KOPT-K1 (cell line): ENCODE measurements at regions not wholly inside any gene's neighbourhood (a gene's known extent, or its start where the extent isn't known, plus 50 kb on each side); places are given as distances from the start of the nearest gene placed in this dataset.

Experiments used
- H3K27ac ChIP-seq: fragments of 200-600 bp; sonication (generic); 2 replicates; pipeline ENCODE4 v1.5.1; 2016; ENCODE audit warnings: antibody characterized with exemption, mild to moderate bottlenecking, low read depth, low read length; ENCODE audit not compliant: poor library complexity, severe bottlenecking
- H3K36me3 ChIP-seq: fragments of 200-600 bp; sonication (generic); 2 replicates; pipeline ENCODE4 v1.5.1; 2017; ENCODE audit warnings: antibody characterized with exemption, mild to moderate bottlenecking, low read length, moderate library complexity; ENCODE audit not compliant: insufficient read depth
- H3K9me3 ChIP-seq: fragments of 200-600 bp; sonication (generic); 2 replicates; pipeline ENCODE4 v1.5.1; 2017; ENCODE audit warnings: antibody characterized with exemption, low read length, mild to moderate bottlenecking; ENCODE audit not compliant: insufficient read depth, poor library complexity, severe bottlenecking

- H3K36me3 ChIP-seq: no peaks in the 10 kb centered on the region
- H3K27ac ChIP-seq: no peak overlapping the region
- no peaks in the 10 kb centered on the region for H3K9me3 ChIP-seq
Observed at GRCh38 chr11:104531894-104532293, 366.4 kb downstream of the CASP12 start.

- H3K27ac ChIP-seq: no peak overlapping the region
- no peaks in the 10 kb centered on the region for H3K9me3 ChIP-seq
- H3K36me3 ChIP-seq: no peaks in the 10 kb centered on the region
Observed at GRCh38 chr11:104531075-104531474, 367.1 kb upstream of the PDGFD start.

GRCh38 chr11:104529906-104530305, 366.0 kb upstream of the PDGFD start:
- Histone ChIP-seq H3K9me3 (no peaks in the 10 kb centered on the region), H3K36me3 (no peaks in the 10 kb centered on the region), H3K27ac (no peak overlapping the region)

GRCh38 chr11:104529213-104529612, 365.3 kb upstream of the PDGFD start:
- no peaks in the 10 kb centered on the region for H3K9me3 ChIP-seq
- no peak overlapping the region for H3K27ac ChIP-seq
- H3K36me3 ChIP-seq: no peaks in the 10 kb centered on the region

- H3K36me3 ChIP-seq: no peaks in the 10 kb centered on the region
- H3K27ac ChIP-seq: no peak overlapping the region
- no peaks in the 10 kb centered on the region for H3K9me3 ChIP-seq
Observed at GRCh38 chr11:104526006-104526405, 362.1 kb upstream of the PDGFD start.

GRCh38 chr11:104525416-104525815, 361.5 kb upstream of the PDGFD start:
- Histone ChIP-seq H3K36me3 (no peaks in the 10 kb centered on the region), H3K9me3 (no peaks in the 10 kb centered on the region), H3K27ac (no peak overlapping the region)

- Histone ChIP-seq H3K36me3 (no peaks in the 10 kb centered on the region), H3K27ac (no peak overlapping the region), H3K9me3 (no peaks in the 10 kb centered on the region)
Observed at GRCh38 chr11:104524254-104524653, 360.3 kb upstream of the PDGFD start.

GRCh38 chr11:104523611-104524010, 359.7 kb upstream of the PDGFD start:
- H3K36me3 ChIP-seq: no peaks in the 10 kb centered on the region
- H3K9me3 ChIP-seq: no peaks in the 10 kb centered on the region
- no peak overlapping the region for H3K27ac ChIP-seq

GRCh38 chr11:104522650-104523049, 358.7 kb upstream of the PDGFD start:
- Histone ChIP-seq H3K36me3 (no peaks in the 10 kb centered on the region), H3K27ac (no peak overlapping the region), H3K9me3 (no peaks in the 10 kb centered on the region)

GRCh38 chr11:104522123-104522522, 358.2 kb upstream of the PDGFD start:
- no peaks in the 10 kb centered on the region for H3K9me3 ChIP-seq
- H3K27ac ChIP-seq: no peak overlapping the region
- no peaks in the 10 kb centered on the region for H3K36me3 ChIP-seq

GRCh38 chr11:104510169-104510568, 346.2 kb upstream of the PDGFD start:
- H3K9me3 ChIP-seq: no peaks in the 10 kb centered on the region
- no peaks in the 10 kb centered on the region for H3K36me3 ChIP-seq
- H3K27ac ChIP-seq: no peak overlapping the region

- H3K36me3 ChIP-seq: no peaks in the 10 kb centered on the region
- H3K9me3 ChIP-seq: peaks cover 32% of the 10 kb centered on the region
- no peak overlapping the region for H3K27ac ChIP-seq
Observed at GRCh38 chr11:104490182-104490581, 326.2 kb upstream of the PDGFD start.

- H3K9me3 ChIP-seq: peaks cover 32% of the 10 kb centered on the region
- H3K36me3 ChIP-seq: no peaks in the 10 kb centered on the region
Observed at GRCh38 chr11:104488561-104488960, 324.6 kb upstream of the PDGFD start.

GRCh38 chr11:104487046-104487806, 323.3 kb upstream of the PDGFD start:
- Histone ChIP-seq H3K36me3 (no peaks in the 10 kb centered on the region), H3K27ac (no peak overlapping the region), H3K9me3 (peaks cover 26% of the 10 kb centered on the region)

More at GRCh38 chr11:104488561-104488960, 324.6 kb upstream of the PDGFD start:
- H3K27ac ChIP-seq: no peak overlapping the region

GRCh38 chr11:104484804-104485554, 321.0 kb upstream of the PDGFD start:
- Histone ChIP-seq H3K27ac (no peak overlapping the region), H3K36me3 (no peaks in the 10 kb centered on the region), H3K9me3 (peaks cover 11% of the 10 kb centered on the region)

GRCh38 chr11:104476898-104477297, 313.0 kb upstream of the PDGFD start:
- Histone ChIP-seq H3K36me3 (no peaks in the 10 kb centered on the region), H3K27ac (no peak overlapping the region), H3K9me3 (no peaks in the 10 kb centered on the region)
